ENCODE measurements at regions not wholly inside any gene's neighbourhood (a gene's known extent, or its start where the extent isn't known, plus 50 kb on each side); places are given as distances from the start of the nearest gene placed in this dataset.
A peak's percentile ranks its signal among the peaks of the same experiment; 100 is the strongest.

DNA sequence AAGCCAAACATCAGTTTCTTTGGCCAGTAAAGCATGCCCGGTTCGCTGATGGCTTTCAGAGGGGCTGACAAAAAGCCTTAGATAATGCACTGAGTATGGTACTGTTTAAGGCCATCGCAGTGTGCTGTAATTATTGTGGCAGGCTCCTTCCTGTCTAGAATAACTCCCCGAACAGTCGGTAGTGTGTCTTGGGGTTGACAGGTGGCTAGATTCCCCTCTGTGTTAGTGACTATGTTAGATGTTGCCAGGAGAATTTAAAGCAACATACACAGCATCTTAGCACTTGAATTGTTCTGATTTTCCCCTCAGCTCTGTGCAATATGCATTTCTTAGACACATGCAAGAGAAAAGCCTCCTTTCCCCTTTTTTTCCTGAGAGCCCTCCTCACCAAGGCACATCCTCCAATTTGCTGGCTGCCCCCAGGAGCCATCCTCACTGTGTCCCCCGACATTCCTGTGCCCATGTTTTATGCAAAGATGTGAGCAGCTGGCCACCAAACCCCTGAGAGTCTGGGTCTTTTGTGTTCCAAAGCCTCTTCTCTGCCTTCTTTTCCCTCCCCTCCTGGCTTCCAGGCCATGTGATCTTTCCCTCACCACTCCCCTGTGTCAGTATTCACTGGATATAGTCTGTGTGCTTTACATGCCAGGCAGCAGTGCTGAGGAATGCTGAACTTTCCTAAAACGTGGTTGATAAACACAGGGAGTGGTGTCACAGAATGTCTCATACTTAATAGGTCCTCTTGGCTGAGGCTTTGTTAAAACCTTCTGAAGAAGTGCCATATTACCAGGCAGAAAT lies 331.5 kb downstream of the HRH4 start:
- DNase-seq (ENCODE audit: low spot score) (no peak), ATAC-seq (peak; percentile 84)
- POLR2A ChIA-PET: no interaction called here
- H3K27ac Mint-ChIP-seq: no peak overlapping the region; the same call in 1 of the 2 replicates
- H3K4me1 Mint-ChIP-seq: peaks cover 18% of the 10 kb centered on the region
- peaks cover 6% of the 10 kb centered on the region; the same call in 1 of the 2 replicates for H3K36me3 Mint-ChIP-seq
- TF ChIP-seq, protein P1, sequence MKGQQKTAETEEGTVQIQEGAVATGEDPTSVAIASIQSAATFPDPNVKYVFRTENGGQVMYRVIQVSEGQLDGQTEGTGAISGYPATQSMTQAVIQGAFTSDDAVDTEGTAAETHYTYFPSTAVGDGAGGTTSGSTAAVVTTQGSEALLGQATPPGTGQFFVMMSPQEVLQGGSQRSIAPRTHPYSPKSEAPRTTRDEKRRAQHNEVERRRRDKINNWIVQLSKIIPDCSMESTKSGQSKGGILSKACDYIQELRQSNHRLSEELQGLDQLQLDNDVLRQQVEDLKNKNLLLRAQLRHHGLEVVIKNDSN (CRISPR knock-in tag; IDR thresholded peaks at IDR 0.05): peak; percentile 69; the same call in 1 of the 2 replicates
- TF ChIP-seq, protein P2, sequence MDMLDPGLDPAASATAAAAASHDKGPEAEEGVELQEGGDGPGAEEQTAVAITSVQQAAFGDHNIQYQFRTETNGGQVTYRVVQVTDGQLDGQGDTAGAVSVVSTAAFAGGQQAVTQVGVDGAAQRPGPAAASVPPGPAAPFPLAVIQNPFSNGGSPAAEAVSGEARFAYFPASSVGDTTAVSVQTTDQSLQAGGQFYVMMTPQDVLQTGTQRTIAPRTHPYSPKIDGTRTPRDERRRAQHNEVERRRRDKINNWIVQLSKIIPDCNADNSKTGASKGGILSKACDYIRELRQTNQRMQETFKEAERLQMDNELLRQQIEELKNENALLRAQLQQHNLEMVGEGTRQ (CRISPR knock-in tag; IDR thresholded peaks at IDR 0.05): peak; percentile 68
- TF ChIP-seq, protein P3, sequence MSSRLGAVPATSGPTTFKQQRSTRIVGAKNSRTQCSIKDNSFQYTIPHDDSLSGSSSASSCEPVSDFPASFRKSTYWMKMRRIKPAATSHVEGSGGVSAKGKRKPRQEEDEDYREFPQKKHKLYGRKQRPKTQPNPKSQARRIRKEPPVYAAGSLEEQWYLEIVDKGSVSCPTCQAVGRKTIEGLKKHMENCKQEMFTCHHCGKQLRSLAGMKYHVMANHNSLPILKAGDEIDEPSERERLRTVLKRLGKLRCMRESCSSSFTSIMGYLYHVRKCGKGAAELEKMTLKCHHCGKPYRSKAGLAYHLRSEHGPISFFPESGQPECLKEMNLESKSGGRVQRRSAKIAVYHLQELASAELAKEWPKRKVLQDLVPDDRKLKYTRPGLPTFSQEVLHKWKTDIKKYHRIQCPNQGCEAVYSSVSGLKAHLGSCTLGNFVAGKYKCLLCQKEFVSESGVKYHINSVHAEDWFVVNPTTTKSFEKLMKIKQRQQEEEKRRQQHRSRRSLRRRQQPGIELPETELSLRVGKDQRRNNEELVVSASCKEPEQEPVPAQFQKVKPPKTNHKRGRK (CRISPR knock-in tag; IDR thresholded peaks at IDR 0.05; ENCODE audit: borderline replicate concordance): no peak
- H3K9me3 Mint-ChIP-seq: peaks cover 15% of the 10 kb centered on the region
- no peak overlapping the region for H3K4me3 Mint-ChIP-seq
- no peaks in the 10 kb centered on the region for H3K27me3 Mint-ChIP-seq (ENCODE audit: low read depth)
- CTCF ChIA-PET: no interaction called here

DNA sequence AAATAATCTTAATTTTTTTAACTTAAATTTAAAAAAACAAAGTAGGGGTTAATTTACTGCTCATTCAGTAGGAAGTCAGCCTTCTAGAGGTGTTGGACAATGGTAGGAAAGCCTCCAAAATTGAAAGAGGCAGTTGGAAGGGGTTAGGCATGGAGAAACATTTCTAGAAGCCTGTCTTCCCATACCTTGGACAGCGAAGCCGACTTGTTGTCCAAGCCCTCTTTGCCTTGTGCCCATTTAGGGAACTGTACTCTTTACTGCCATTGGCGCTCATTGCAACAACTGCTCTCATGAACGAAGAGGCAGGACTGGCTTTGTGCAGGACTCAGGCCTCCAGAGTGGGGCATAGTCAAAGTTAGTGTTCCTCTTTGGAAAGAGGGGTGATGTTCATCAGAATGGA lies 333.3 kb downstream of the HRH4 start:
- Mint-ChIP-seq H3K4me1 (peaks cover 21% of the 10 kb centered on the region), H3K4me3 (no peak overlapping the region), H3K9me3 (peaks cover 6% of the 10 kb centered on the region), H3K27me3 (ENCODE audit: low read depth) (no peaks in the 10 kb centered on the region), H3K36me3 (peaks cover 2% of the 10 kb centered on the region; the same call in 1 of the 2 replicates), H3K27ac (no peak overlapping the region)
- DNase-seq (ENCODE audit: low spot score): no peak
- ChIA-PET CTCF (no interaction called here), POLR2A (no interaction called here)
- TF ChIP-seq, protein P4, sequence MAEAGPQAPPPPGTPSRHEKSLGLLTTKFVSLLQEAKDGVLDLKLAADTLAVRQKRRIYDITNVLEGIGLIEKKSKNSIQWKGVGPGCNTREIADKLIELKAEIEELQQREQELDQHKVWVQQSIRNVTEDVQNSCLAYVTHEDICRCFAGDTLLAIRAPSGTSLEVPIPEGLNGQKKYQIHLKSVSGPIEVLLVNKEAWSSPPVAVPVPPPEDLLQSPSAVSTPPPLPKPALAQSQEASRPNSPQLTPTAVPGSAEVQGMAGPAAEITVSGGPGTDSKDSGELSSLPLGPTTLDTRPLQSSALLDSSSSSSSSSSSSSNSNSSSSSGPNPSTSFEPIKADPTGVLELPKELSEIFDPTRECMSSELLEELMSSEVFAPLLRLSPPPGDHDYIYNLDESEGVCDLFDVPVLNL (CRISPR knock-in tag; IDR thresholded peaks at IDR 0.05; ENCODE audit: borderline replicate concordance, low read depth): no peak
- no peak for ATAC-seq

DNA sequence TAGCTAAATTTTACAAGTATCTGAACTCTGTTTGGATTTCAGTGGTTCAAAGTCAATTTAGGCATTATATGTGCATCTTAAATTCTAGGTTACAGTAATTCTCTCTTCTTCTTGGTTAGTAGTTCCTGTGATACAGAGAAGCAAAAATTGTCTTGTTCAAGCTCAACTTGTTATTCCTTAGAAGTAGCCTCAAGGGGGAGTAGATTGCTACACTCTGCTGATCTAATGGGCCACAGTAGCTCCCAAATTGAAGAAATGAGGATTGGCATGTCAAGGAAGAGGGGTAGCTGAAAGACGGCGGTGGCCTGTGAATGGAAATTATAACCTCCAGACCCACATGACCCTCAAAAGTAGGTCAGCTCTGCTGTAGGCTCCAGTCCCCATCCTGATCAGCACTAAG lies 334.7 kb downstream of the HRH4 start:
- no peak for ATAC-seq
- CTCF ChIA-PET: interaction anchor here (1.1 kb wide), 1 partner anchor 23 kb away, joined by 3 read pairs; no protein-coding TSS in a partner anchor

More for the DNA sequence above, 334.7 kb downstream of the HRH4 start:
- no peak for DNase-seq (ENCODE audit: low spot score)
- Mint-ChIP-seq H3K36me3 (no peaks in the 10 kb centered on the region), H3K9me3 (peaks cover 2% of the 10 kb centered on the region; the same call in 1 of the 2 replicates), H3K27me3 (ENCODE audit: low read depth) (no peaks in the 10 kb centered on the region), H3K4me1 (peaks cover 30% of the 10 kb centered on the region), H3K4me3 (no peak overlapping the region), H3K27ac (no peak overlapping the region)
- POLR2A ChIA-PET: no interaction called here
- no peak for TF ChIP-seq ELF4 (CRISPR knock-in tag; IDR thresholded peaks at IDR 0.05; ENCODE audit: low read depth)
- TF ChIP-seq SOX15 (CRISPR knock-in tag; IDR thresholded peaks at IDR 0.05): no peak
- TF ChIP-seq ZNF423 (CRISPR knock-in tag; IDR thresholded peaks at IDR 0.05): no peak
- TF ChIP-seq NR1H2 (CRISPR knock-in tag; IDR thresholded peaks at IDR 0.05): no peak
- TF ChIP-seq OVOL2 (CRISPR knock-in tag; IDR thresholded peaks at IDR 0.05; ENCODE audit: borderline replicate concordance): no peak
- TF ChIP-seq FOXK1 (CRISPR knock-in tag; IDR thresholded peaks at IDR 0.05): no peak
- TF ChIP-seq TP53 (CRISPR knock-in tag; IDR thresholded peaks at IDR 0.05): no peak
- TF ChIP-seq, protein P5, sequence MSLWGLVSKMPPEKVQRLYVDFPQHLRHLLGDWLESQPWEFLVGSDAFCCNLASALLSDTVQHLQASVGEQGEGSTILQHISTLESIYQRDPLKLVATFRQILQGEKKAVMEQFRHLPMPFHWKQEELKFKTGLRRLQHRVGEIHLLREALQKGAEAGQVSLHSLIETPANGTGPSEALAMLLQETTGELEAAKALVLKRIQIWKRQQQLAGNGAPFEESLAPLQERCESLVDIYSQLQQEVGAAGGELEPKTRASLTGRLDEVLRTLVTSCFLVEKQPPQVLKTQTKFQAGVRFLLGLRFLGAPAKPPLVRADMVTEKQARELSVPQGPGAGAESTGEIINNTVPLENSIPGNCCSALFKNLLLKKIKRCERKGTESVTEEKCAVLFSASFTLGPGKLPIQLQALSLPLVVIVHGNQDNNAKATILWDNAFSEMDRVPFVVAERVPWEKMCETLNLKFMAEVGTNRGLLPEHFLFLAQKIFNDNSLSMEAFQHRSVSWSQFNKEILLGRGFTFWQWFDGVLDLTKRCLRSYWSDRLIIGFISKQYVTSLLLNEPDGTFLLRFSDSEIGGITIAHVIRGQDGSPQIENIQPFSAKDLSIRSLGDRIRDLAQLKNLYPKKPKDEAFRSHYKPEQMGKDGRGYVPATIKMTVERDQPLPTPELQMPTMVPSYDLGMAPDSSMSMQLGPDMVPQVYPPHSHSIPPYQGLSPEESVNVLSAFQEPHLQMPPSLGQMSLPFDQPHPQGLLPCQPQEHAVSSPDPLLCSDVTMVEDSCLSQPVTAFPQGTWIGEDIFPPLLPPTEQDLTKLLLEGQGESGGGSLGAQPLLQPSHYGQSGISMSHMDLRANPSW (CRISPR knock-in tag; conservative IDR thresholded peaks at IDR 0.05; ENCODE audit: low read depth): no peak
- no peak for TF ChIP-seq SMAD4 (CRISPR knock-in tag; IDR thresholded peaks at IDR 0.05)
- TF ChIP-seq ZNF219 (CRISPR knock-in tag; IDR thresholded peaks at IDR 0.05; ENCODE audit: borderline replicate concordance): no peak
- no peak for TF ChIP-seq JAZF1 (CRISPR knock-in tag; IDR thresholded peaks at IDR 0.05)
- no peak for TF ChIP-seq ZNF317 (CRISPR knock-in tag; IDR thresholded peaks at IDR 0.05; ENCODE audit: borderline replicate concordance, low read depth)
- TF ChIP-seq SP1 (CRISPR knock-in tag; conservative IDR thresholded peaks at IDR 0.05): no peak
- no peak for TF ChIP-seq ZNF416 (CRISPR knock-in tag; IDR thresholded peaks at IDR 0.05)

Data from WTC11 (cell line).